ENCODE measurements at regions not wholly inside any gene's neighbourhood (a gene's known extent, or its start where the extent isn't known, plus 50 kb on each side); places are given as distances from the start of the nearest gene placed in this dataset.

GRCh38 chr14:22485178-22485577, 103.8 kb downstream of the DAD1 start (continued):
- TF ChIP-seq ZBTB11 (CRISPR knock-in tag; IDR thresholded peaks at IDR 0.05) = no peak
- TF ChIP-seq PAX8 (IDR thresholded peaks at IDR 0.05) = no peak
- peak; percentile 77 for TF ChIP-seq IKZF1 (conservative IDR thresholded peaks at IDR 0.05)
- TF ChIP-seq ZBED1 (IDR thresholded peaks at IDR 0.05; ENCODE audit: borderline replicate concordance) = 0 out of 2 replicates have a peak, but pooled peaks have one; percentile 66
- TF ChIP-seq POLR2AphosphoS5 (IDR thresholded peaks at IDR 0.05; ENCODE audit: low read length) = 0 out of 2 replicates have a peak, but pooled peaks have one; percentile 38
- no peak for TF ChIP-seq NFXL1 (IDR thresholded peaks at IDR 0.05; ENCODE audit: borderline replicate concordance)

- DNase-seq (ENCODE audit: low read depth, low spot score) (no peak), FAIRE-seq (no peak), ATAC-seq (no peak)
- no peaks in the 10 kb centered on the region for H4K20me1 ChIP-seq (ENCODE audit: control insufficient read depth, insufficient read depth)
- peaks cover 83% of the 10 kb centered on the region for H3K79me2 ChIP-seq (ENCODE audit: control insufficient read depth, insufficient read depth, low read length)
- no peaks in the 10 kb centered on the region for H3K9me3 ChIP-seq (replicated peaks; ENCODE audit: control insufficient read depth, insufficient read depth, low read length)
- H3K9ac ChIP-seq (ENCODE audit: control insufficient read depth, insufficient read depth, low read length) = peak overlapping the region; percentile 93
- BruUV-seq (replicated peaks) = no TSS peak
- no peak overlapping the region for H2AFZ ChIP-seq (ENCODE audit: control insufficient read depth, low read depth, low read length)
- in situ Hi-C loops (cut with MboI) (no loop called here), intact Hi-C loops (cut with micrococcal nuclease; ENCODE audit: unreplicated experiment) (loop anchor here (10.0 kb wide), 2 partner anchors 310 to 430 kb away; partner anchors contain the start of gene RBM23)
- H3K4me2 ChIP-seq (ENCODE audit: control insufficient read depth, insufficient read depth) = peak overlapping the region; percentile 92
- ChIA-PET CTCF (interaction anchor here (0.8 to 4.3 kb wide), 12 partner anchors 9 to 259 kb away, joined by 3 to 18 read pairs (median 4); no protein-coding TSS in a partner anchor), SMC1A (ENCODE audit: uncharacterized antibody, unreplicated experiment) (interaction anchor here (0.8 to 31.5 kb wide), 15 partner anchors 8 to 94 kb away, joined by 3 to 912 read pairs (median 10); no protein-coding TSS in a partner anchor), RAD21 (ENCODE audit: unreplicated experiment) (interaction anchor here (0.7 to 27.9 kb wide), 14 partner anchors 8 to 101 kb away, joined by 3 to 797 read pairs (median 9); no protein-coding TSS in a partner anchor), POLR2A (interaction anchor here (0.6 to 35.4 kb wide), 15 partner anchors 3 to 327 kb away, joined by 3 to 875 read pairs (median 3); no protein-coding TSS in a partner anchor)
- H3K36me3 ChIP-seq (ENCODE audit: control insufficient read depth in 2 of 2, insufficient read depth in 2 of 2, low read length in 1 of 2) = no peaks in the 10 kb centered on the region
- WGBS (ENCODE audit: insufficient coverage, insufficient replicate concordance, low lambda C conversion rate, missing lambda C conversion rate) = 44% methylated on average over 5 of the region's 5 CpGs
- peak overlapping the region; percentile 72 for H3K4me3 ChIP-seq
- H3K27ac ChIP-seq (ENCODE audit: control insufficient read depth, insufficient read depth) = peak overlapping the region; percentile 98
- no peak for TF ChIP-seq TCF7 (IDR thresholded peaks at IDR 0.05; ENCODE audit: borderline replicate concordance)
- TF ChIP-seq PKNOX1 (IDR thresholded peaks at IDR 0.05) = 0 out of 2 replicates have a peak, but pooled peaks have one; percentile 9
- TF ChIP-seq IKZF1 (conservative IDR thresholded peaks at IDR 0.05) = 0 out of 2 replicates have a peak, but pooled peaks have one; percentile 1
- no peaks in the 10 kb centered on the region for H3K27me3 ChIP-seq (replicated peaks in 1 of 2; ENCODE audit: control insufficient read depth in 2 of 2, insufficient read depth in 2 of 2, low read length in 1 of 2)
- peaks cover 84% of the 10 kb centered on the region for H3K4me1 ChIP-seq (ENCODE audit: control insufficient read depth, insufficient read depth, low read length)
Observed at GRCh38 chr14:22484632-22485031, 104.4 kb downstream of the DAD1 start.
